PC-3 (cell line): ENCODE measurements at regions not wholly inside any gene's neighbourhood (a gene's known extent, or its start where the extent isn't known, plus 50 kb on each side); places are given as distances from the start of the nearest gene placed in this dataset.
A peak's percentile ranks its signal among the peaks of the same experiment; 100 is the strongest.

ENCODE experiments used
- ATAC-seq: fragments of 200-7000 bp; cut with Tn5 transposase; 2 replicates; pipeline ENCODE4 v1.9.1; 2020; ENCODE audit warnings: mild to moderate bottlenecking, moderate library complexity
- BruUV-seq: library from RNA; stranded (reverse); fragments of 400-500 nt; replicated peaks from 2 replicates; lab custom pipeline; 2021; lab: Mats Ljungman, UMichigan
- CTCF ChIA-PET: fragments of 300-600 bp; sonication (Branson Sonifier 250); formaldehyde crosslinking; loops from one replicate; lab custom pipeline; 2022; ENCODE audit warnings: antibody characterized with exemption; lab: Charles Lee
- POLR2A ChIA-PET: fragments of 300-600 bp; sonication (Branson Sonifier 250); formaldehyde crosslinking; loops from one replicate; lab custom pipeline; 2022; ENCODE audit warnings: antibody characterized with exemption; ENCODE audit not compliant: unreplicated experiment; lab: Charles Lee
- DNase-seq: peaks from one replicate; pipeline ENCODE4 v3.0.0-alpha.2; 2015
- H2AFZ ChIP-seq: fragments of 300-600 bp; sonication (generic); 2 replicates; pipeline ENCODE4 v1.6.0; 2016; ENCODE audit warnings: antibody characterized with exemption, low read length
- H3F3A ChIP-seq: fragments of 300-600 bp; sonication (generic); one replicate; pipeline ENCODE4 v1.6.0; 2017; ENCODE audit warnings: antibody characterized with exemption, low read length, control low read depth, mild to moderate bottlenecking; ENCODE audit not compliant: unreplicated experiment
- H3K27ac ChIP-seq: fragments of 300-600 bp; sonication (generic); 2 replicates; pipeline ENCODE4 v1.5.1; 2016; ENCODE audit warnings: mild to moderate bottlenecking, low read length
- H3K27me3 ChIP-seq: fragments of 300-600 bp; sonication (generic); 2 replicates; pipeline ENCODE4 v1.6.1; 2016; ENCODE audit warnings: low read length, mixed read lengths
- H3K36me3 ChIP-seq: fragments of 300-600 bp; sonication (generic); 2 replicates; pipeline ENCODE4 v1.6.1; 2016; ENCODE audit warnings: low read depth, mixed run types, low read length, mixed read lengths
- H3K4me1 ChIP-seq: fragments of 300-600 bp; sonication (generic); 2 replicates; pipeline ENCODE4 v1.5.1; 2016; ENCODE audit warnings: low read length; ENCODE audit not compliant: insufficient read depth
- H3K4me2 ChIP-seq: fragments of 300-600 bp; sonication (generic); 2 replicates; pipeline ENCODE4 v1.6.0; 2016; ENCODE audit warnings: low read length
- H3K4me3 ChIP-seq: fragments of 300-600 bp; sonication (generic); 2 replicates; pipeline ENCODE4 v1.5.1; 2016; ENCODE audit warnings: mild to moderate bottlenecking, low read length, mixed read lengths
- H3K79me2 ChIP-seq: fragments of 300-600 bp; sonication (generic); 2 replicates; pipeline ENCODE4 v1.6.1; 2017; ENCODE audit warnings: low read length, mixed read lengths
- H3K9ac ChIP-seq: fragments of 300-600 bp; sonication (generic); 2 replicates; pipeline ENCODE4 v1.6.0; 2016; ENCODE audit warnings: mild to moderate bottlenecking, low read length
- H3K9me2 ChIP-seq: fragments of 300-600 bp; sonication (generic); replicated peaks from 2 replicates; pipeline ENCODE4 v1.6.1; 2016; ENCODE audit warnings: mixed run types, low read length, mixed read lengths
- H3K9me3 ChIP-seq: fragments of 300-600 bp; sonication (generic); 2 replicates; pipeline ENCODE4 v1.6.1; 2016; ENCODE audit warnings: low read length, mixed read lengths
- H4K20me1 ChIP-seq: fragments of 300-600 bp; sonication (generic); 2 replicates; pipeline ENCODE4 v1.6.1; 2016; ENCODE audit warnings: low read length, mixed read lengths
- EZH2 ChIP-seq: fragments of 300-600 bp; sonication (generic); IDR thresholded peaks from one replicate; pipeline ENCODE4 v1.6.1; 2017; ENCODE audit warnings: antibody characterized with exemption, mild to moderate bottlenecking, low read length; ENCODE audit not compliant: unreplicated experiment
- EZH2phosphoT487 ChIP-seq: fragments of 300-600 bp; sonication (generic); IDR thresholded peaks from 2 replicates; pipeline ENCODE4 v1.6.1; 2018; ENCODE audit warnings: mild to moderate bottlenecking, antibody characterized with exemption, low read length, borderline replicate concordance
- intact Hi-C: fragments of 100-400 bp; cut with micrococcal nuclease; formaldehyde crosslinking; loops from 2 replicates; pipeline ENCODE4 v1.9.0; 2023
- TF ChIP-seq, protein P1 (sequence below): fragments of 300-600 bp; sonication (generic); conservative IDR thresholded peaks from 2 replicates; pipeline ENCODE4 v1.5.1; 2017; ENCODE audit warnings: antibody characterized with exemption, low read depth, mild to moderate bottlenecking, low read length

DNA sequence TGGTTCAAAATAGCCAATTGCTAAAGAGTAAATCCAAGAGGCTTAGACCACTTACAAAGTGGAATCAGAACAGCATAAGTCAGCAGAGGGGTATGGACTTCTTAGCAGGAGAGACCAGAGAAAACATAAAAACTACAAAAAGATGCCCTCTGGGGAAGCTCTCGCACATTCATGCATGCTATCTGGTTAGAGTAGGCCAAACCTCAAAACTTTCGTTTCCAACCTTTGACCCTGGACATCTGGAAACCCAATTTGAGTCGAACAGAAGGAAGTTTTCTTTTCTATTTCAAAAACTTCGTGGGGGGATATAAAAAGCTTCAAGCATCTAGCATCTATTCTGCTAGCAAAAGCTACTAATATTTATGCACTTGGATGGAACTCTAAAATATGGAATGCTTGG is 523.9 kb upstream of the AGTR1 start:
- no peak overlapping the region for H3K9ac ChIP-seq
- H3K4me1 ChIP-seq, result no peaks in the 10 kb centered on the region
- H3K79me2 ChIP-seq, result no peaks in the 10 kb centered on the region
- ATAC-seq (no peak), DNase-seq (no peak)
- H3F3A ChIP-seq, result no peaks in the 10 kb centered on the region
- TF ChIP-seq, protein P1, sequence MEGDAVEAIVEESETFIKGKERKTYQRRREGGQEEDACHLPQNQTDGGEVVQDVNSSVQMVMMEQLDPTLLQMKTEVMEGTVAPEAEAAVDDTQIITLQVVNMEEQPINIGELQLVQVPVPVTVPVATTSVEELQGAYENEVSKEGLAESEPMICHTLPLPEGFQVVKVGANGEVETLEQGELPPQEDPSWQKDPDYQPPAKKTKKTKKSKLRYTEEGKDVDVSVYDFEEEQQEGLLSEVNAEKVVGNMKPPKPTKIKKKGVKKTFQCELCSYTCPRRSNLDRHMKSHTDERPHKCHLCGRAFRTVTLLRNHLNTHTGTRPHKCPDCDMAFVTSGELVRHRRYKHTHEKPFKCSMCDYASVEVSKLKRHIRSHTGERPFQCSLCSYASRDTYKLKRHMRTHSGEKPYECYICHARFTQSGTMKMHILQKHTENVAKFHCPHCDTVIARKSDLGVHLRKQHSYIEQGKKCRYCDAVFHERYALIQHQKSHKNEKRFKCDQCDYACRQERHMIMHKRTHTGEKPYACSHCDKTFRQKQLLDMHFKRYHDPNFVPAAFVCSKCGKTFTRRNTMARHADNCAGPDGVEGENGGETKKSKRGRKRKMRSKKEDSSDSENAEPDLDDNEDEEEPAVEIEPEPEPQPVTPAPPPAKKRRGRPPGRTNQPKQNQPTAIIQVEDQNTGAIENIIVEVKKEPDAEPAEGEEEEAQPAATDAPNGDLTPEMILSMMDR, result no peak
- no peak for TF ChIP-seq EZH2
- TF ChIP-seq EZH2phosphoT487, result no peak
- BruUV-seq, result no TSS peak
- H3K9me3 ChIP-seq, result no peaks in the 10 kb centered on the region
- no peaks in the 10 kb centered on the region for H3K9me2 ChIP-seq
- no peak overlapping the region for H3K4me2 ChIP-seq
- H3K27me3 ChIP-seq, result no peaks in the 10 kb centered on the region
- H3K27ac ChIP-seq, result no peak overlapping the region
- ChIA-PET POLR2A (no interaction called here), CTCF (no interaction called here)
- intact Hi-C loops, result no loop called here
- no peaks in the 10 kb centered on the region for H3K36me3 ChIP-seq
- no peak overlapping the region for H3K4me3 ChIP-seq
- no peaks in the 10 kb centered on the region for H4K20me1 ChIP-seq
- no peak overlapping the region for H2AFZ ChIP-seq

- H3K9me3 ChIP-seq, result no peaks in the 10 kb centered on the region
- BruUV-seq, result no TSS peak
- CTCF ChIA-PET, result no interaction called here
Measured at GRCh38 chr3:148175214-148175613, 522.5 kb upstream of the AGTR1 start.

GRCh38 chr3:148178503-148178902 is 519.2 kb upstream of the AGTR1 start:
- H3K4me3 ChIP-seq, result no peak overlapping the region
- no peaks in the 10 kb centered on the region for H3K36me3 ChIP-seq
- DNase-seq, result peak; percentile 7
- H3K27me3 ChIP-seq, result no peaks in the 10 kb centered on the region
- ChIA-PET CTCF (no interaction called here), POLR2A (no interaction called here)
- H3K9ac ChIP-seq, result no peak overlapping the region
- ATAC-seq, result no peak; the same call in 1 of the 2 replicates
- no peak overlapping the region for H2AFZ ChIP-seq
- H3F3A ChIP-seq, result no peaks in the 10 kb centered on the region
- BruUV-seq, result no TSS peak
- no peak overlapping the region for H3K4me2 ChIP-seq
- H3K9me2 ChIP-seq, result no peaks in the 10 kb centered on the region
- intact Hi-C loops, result no loop called here
- H3K4me1 ChIP-seq, result no peaks in the 10 kb centered on the region
- no peak overlapping the region for H3K27ac ChIP-seq
- no peaks in the 10 kb centered on the region for H3K79me2 ChIP-seq
- TF ChIP-seq EZH2 (no peak), EZH2phosphoT487 (no peak)
- TF ChIP-seq, protein P1, result no peak
- H4K20me1 ChIP-seq, result no peaks in the 10 kb centered on the region
- no peaks in the 10 kb centered on the region for H3K9me3 ChIP-seq

More at GRCh38 chr3:148175214-148175613, 522.5 kb upstream of the AGTR1 start:
- Histone ChIP-seq H3K4me3 (no peak overlapping the region), H3K27ac (no peak overlapping the region), H3F3A (no peaks in the 10 kb centered on the region), H3K4me1 (no peaks in the 10 kb centered on the region), H3K79me2 (no peaks in the 10 kb centered on the region), H3K9ac (no peak overlapping the region), H3K9me2 (no peaks in the 10 kb centered on the region), H3K4me2 (no peak overlapping the region), H3K36me3 (no peaks in the 10 kb centered on the region), H3K27me3 (no peaks in the 10 kb centered on the region), H2AFZ (no peak overlapping the region), H4K20me1 (no peaks in the 10 kb centered on the region)
- intact Hi-C loops, result no loop called here
- no peak for TF ChIP-seq EZH2phosphoT487
- no peak for TF ChIP-seq EZH2
- TF ChIP-seq, protein P1, result no peak
- POLR2A ChIA-PET, result no interaction called here
- ATAC-seq, result no peak
- no peak for DNase-seq
